ENCODE measurements at regions not wholly inside any gene's neighbourhood (a gene's known extent, or its start where the extent isn't known, plus 50 kb on each side); places are given as distances from the start of the nearest gene placed in this dataset.

- Histone ChIP-seq H3K4me3 (no peak overlapping the region), H3K27me3 (no peaks in the 10 kb centered on the region), H3K27ac (no peak overlapping the region), H3K9ac (no peak overlapping the region), H3K9me3 (no peaks in the 10 kb centered on the region), H3K36me3 (no peaks in the 10 kb centered on the region), H3K4me1 (no peaks in the 10 kb centered on the region), H4K20me1 (no peaks in the 10 kb centered on the region), H3K4me2 (no peak overlapping the region)
- no peak for TF ChIP-seq Cebpa-rat (IDR thresholded peaks at IDR 0.05)
Measured at GRCh38 chr3:81916890-81917289, 155.4 kb upstream of the GBE1 start.

GRCh38 chr3:81913886-81914663 lies 152.6 kb upstream of the GBE1 start:
- Histone ChIP-seq H3K4me3 (no peak overlapping the region), H3K4me1 (no peaks in the 10 kb centered on the region), H3K36me3 (no peaks in the 10 kb centered on the region), H3K4me2 (no peak overlapping the region), H3K9me3 (no peaks in the 10 kb centered on the region), H3K27ac (no peak overlapping the region), H3K9ac (no peak overlapping the region), H4K20me1 (no peaks in the 10 kb centered on the region), H3K27me3 (no peaks in the 10 kb centered on the region)
- no peak for TF ChIP-seq Cebpa-rat (IDR thresholded peaks at IDR 0.05)

- Histone ChIP-seq H3K9me3 (no peaks in the 10 kb centered on the region), H3K36me3 (no peaks in the 10 kb centered on the region), H3K4me3 (no peak overlapping the region), H3K9ac (no peak overlapping the region), H3K4me2 (no peak overlapping the region), H4K20me1 (no peaks in the 10 kb centered on the region), H3K4me1 (no peaks in the 10 kb centered on the region), H3K27ac (no peak overlapping the region), H3K27me3 (no peaks in the 10 kb centered on the region)
- no peak for TF ChIP-seq Cebpa-rat (IDR thresholded peaks at IDR 0.05)
Measured at GRCh38 chr3:81911221-81911620, 149.8 kb upstream of the GBE1 start.

- H3K9ac ChIP-seq, result no peak overlapping the region
- no peak for TF ChIP-seq Cebpa-rat (IDR thresholded peaks at IDR 0.05)
- no peak overlapping the region for H3K27ac ChIP-seq
- H3K4me2 ChIP-seq, result no peak overlapping the region
- no peaks in the 10 kb centered on the region for H3K36me3 ChIP-seq
- no peak overlapping the region for H3K4me3 ChIP-seq
- no peaks in the 10 kb centered on the region for H3K27me3 ChIP-seq
- no peaks in the 10 kb centered on the region for H4K20me1 ChIP-seq
- no peaks in the 10 kb centered on the region for H3K4me1 ChIP-seq
- H3K9me3 ChIP-seq, result no peaks in the 10 kb centered on the region
Measured at GRCh38 chr3:81910244-81910852, 148.9 kb upstream of the GBE1 start.

GRCh38 chr3:81909796-81910195 lies 148.4 kb upstream of the GBE1 start:
- Histone ChIP-seq H4K20me1 (no peaks in the 10 kb centered on the region), H3K9ac (no peak overlapping the region), H3K27me3 (no peaks in the 10 kb centered on the region), H3K4me2 (no peak overlapping the region), H3K36me3 (no peaks in the 10 kb centered on the region), H3K27ac (no peak overlapping the region), H3K4me1 (no peaks in the 10 kb centered on the region), H3K4me3 (no peak overlapping the region), H3K9me3 (no peaks in the 10 kb centered on the region)
- TF ChIP-seq Cebpa-rat (IDR thresholded peaks at IDR 0.05), result no peak

GRCh38 chr3:81908561-81908960 lies 147.1 kb upstream of the GBE1 start:
- no peak overlapping the region for H3K9ac ChIP-seq
- H4K20me1 ChIP-seq, result no peaks in the 10 kb centered on the region
- H3K9me3 ChIP-seq, result no peaks in the 10 kb centered on the region
- no peak overlapping the region for H3K4me2 ChIP-seq
- no peak overlapping the region for H3K4me3 ChIP-seq
- no peaks in the 10 kb centered on the region for H3K4me1 ChIP-seq
- no peak for TF ChIP-seq Cebpa-rat (IDR thresholded peaks at IDR 0.05)
- no peaks in the 10 kb centered on the region for H3K36me3 ChIP-seq
- no peak overlapping the region for H3K27ac ChIP-seq
- H3K27me3 ChIP-seq, result no peaks in the 10 kb centered on the region

GRCh38 chr3:81898336-81898735 lies 136.9 kb upstream of the GBE1 start:
- Histone ChIP-seq H4K20me1 (no peaks in the 10 kb centered on the region), H3K4me2 (no peak overlapping the region), H3K9ac (no peak overlapping the region), H3K4me3 (no peak overlapping the region), H3K4me1 (no peaks in the 10 kb centered on the region), H3K9me3 (no peaks in the 10 kb centered on the region), H3K36me3 (no peaks in the 10 kb centered on the region), H3K27me3 (no peaks in the 10 kb centered on the region), H3K27ac (no peak overlapping the region)
- TF ChIP-seq Cebpa-rat (IDR thresholded peaks at IDR 0.05), result no peak

GRCh38 chr3:81894598-81894997 lies 133.2 kb upstream of the GBE1 start:
- Histone ChIP-seq H3K4me2 (no peak overlapping the region), H3K36me3 (no peaks in the 10 kb centered on the region), H4K20me1 (no peaks in the 10 kb centered on the region), H3K4me3 (no peak overlapping the region), H3K4me1 (no peaks in the 10 kb centered on the region), H3K9ac (no peak overlapping the region), H3K9me3 (no peaks in the 10 kb centered on the region), H3K27me3 (no peaks in the 10 kb centered on the region), H3K27ac (no peak overlapping the region)
- TF ChIP-seq Cebpa-rat (IDR thresholded peaks at IDR 0.05), result no peak

- H3K9ac ChIP-seq, result no peak overlapping the region
- no peak overlapping the region for H3K4me2 ChIP-seq
Measured at GRCh38 chr3:81891055-81891895, 129.8 kb upstream of the GBE1 start.

More at GRCh38 chr3:81891055-81891895, 129.8 kb upstream of the GBE1 start:
- no peak for TF ChIP-seq Cebpa-rat (IDR thresholded peaks at IDR 0.05)
- H3K27me3 ChIP-seq, result no peaks in the 10 kb centered on the region
- H4K20me1 ChIP-seq, result no peaks in the 10 kb centered on the region
- H3K36me3 ChIP-seq, result no peaks in the 10 kb centered on the region
- no peak overlapping the region for H3K27ac ChIP-seq
- no peak overlapping the region for H3K4me3 ChIP-seq
- H3K9me3 ChIP-seq, result no peaks in the 10 kb centered on the region
- no peaks in the 10 kb centered on the region for H3K4me1 ChIP-seq
